PC-3 (cell line): ENCODE measurements at regions not wholly inside any gene's neighbourhood (a gene's known extent, or its start where the extent isn't known, plus 50 kb on each side); places are given as distances from the start of the nearest gene placed in this dataset.

Source experiments
- ATAC-seq: fragments of 200-7000 bp; cut with Tn5 transposase; 2 replicates; pipeline ENCODE4 v1.9.1; 2020; ENCODE audit warnings: mild to moderate bottlenecking, moderate library complexity
- BruUV-seq: library from RNA; stranded (reverse); fragments of 400-500 nt; replicated peaks from 2 replicates; lab custom pipeline; 2021; lab: Mats Ljungman, UMichigan
- CTCF ChIA-PET: fragments of 300-600 bp; sonication (Branson Sonifier 250); formaldehyde crosslinking; loops from one replicate; lab custom pipeline; 2022; ENCODE audit warnings: antibody characterized with exemption; lab: Charles Lee
- POLR2A ChIA-PET: fragments of 300-600 bp; sonication (Branson Sonifier 250); formaldehyde crosslinking; loops from one replicate; lab custom pipeline; 2022; ENCODE audit warnings: antibody characterized with exemption; ENCODE audit not compliant: unreplicated experiment; lab: Charles Lee
- DNase-seq: peaks from one replicate; pipeline ENCODE4 v3.0.0-alpha.2; 2015
- H2AFZ ChIP-seq: fragments of 300-600 bp; sonication (generic); 2 replicates; pipeline ENCODE4 v1.6.0; 2016; ENCODE audit warnings: antibody characterized with exemption, low read length
- H3F3A ChIP-seq: fragments of 300-600 bp; sonication (generic); one replicate; pipeline ENCODE4 v1.6.0; 2017; ENCODE audit warnings: antibody characterized with exemption, low read length, control low read depth, mild to moderate bottlenecking; ENCODE audit not compliant: unreplicated experiment
- H3K27ac ChIP-seq: fragments of 300-600 bp; sonication (generic); 2 replicates; pipeline ENCODE4 v1.5.1; 2016; ENCODE audit warnings: mild to moderate bottlenecking, low read length
- H3K27me3 ChIP-seq: fragments of 300-600 bp; sonication (generic); 2 replicates; pipeline ENCODE4 v1.6.1; 2016; ENCODE audit warnings: low read length, mixed read lengths
- H3K36me3 ChIP-seq: fragments of 300-600 bp; sonication (generic); 2 replicates; pipeline ENCODE4 v1.6.1; 2016; ENCODE audit warnings: low read depth, mixed run types, low read length, mixed read lengths
- H3K4me1 ChIP-seq: fragments of 300-600 bp; sonication (generic); 2 replicates; pipeline ENCODE4 v1.5.1; 2016; ENCODE audit warnings: low read length; ENCODE audit not compliant: insufficient read depth
- H3K4me2 ChIP-seq: fragments of 300-600 bp; sonication (generic); 2 replicates; pipeline ENCODE4 v1.6.0; 2016; ENCODE audit warnings: low read length
- H3K4me3 ChIP-seq: fragments of 300-600 bp; sonication (generic); 2 replicates; pipeline ENCODE4 v1.5.1; 2016; ENCODE audit warnings: mild to moderate bottlenecking, low read length, mixed read lengths
- H3K79me2 ChIP-seq: fragments of 300-600 bp; sonication (generic); 2 replicates; pipeline ENCODE4 v1.6.1; 2017; ENCODE audit warnings: low read length, mixed read lengths
- H3K9ac ChIP-seq: fragments of 300-600 bp; sonication (generic); 2 replicates; pipeline ENCODE4 v1.6.0; 2016; ENCODE audit warnings: mild to moderate bottlenecking, low read length
- H3K9me2 ChIP-seq: fragments of 300-600 bp; sonication (generic); replicated peaks from 2 replicates; pipeline ENCODE4 v1.6.1; 2016; ENCODE audit warnings: mixed run types, low read length, mixed read lengths
- H3K9me3 ChIP-seq: fragments of 300-600 bp; sonication (generic); 2 replicates; pipeline ENCODE4 v1.6.1; 2016; ENCODE audit warnings: low read length, mixed read lengths
- H4K20me1 ChIP-seq: fragments of 300-600 bp; sonication (generic); 2 replicates; pipeline ENCODE4 v1.6.1; 2016; ENCODE audit warnings: low read length, mixed read lengths
- EZH2 ChIP-seq: fragments of 300-600 bp; sonication (generic); IDR thresholded peaks from one replicate; pipeline ENCODE4 v1.6.1; 2017; ENCODE audit warnings: antibody characterized with exemption, mild to moderate bottlenecking, low read length; ENCODE audit not compliant: unreplicated experiment
- EZH2phosphoT487 ChIP-seq: fragments of 300-600 bp; sonication (generic); IDR thresholded peaks from 2 replicates; pipeline ENCODE4 v1.6.1; 2018; ENCODE audit warnings: mild to moderate bottlenecking, antibody characterized with exemption, low read length, borderline replicate concordance
- intact Hi-C: fragments of 100-400 bp; cut with micrococcal nuclease; formaldehyde crosslinking; loops from 2 replicates; pipeline ENCODE4 v1.9.0; 2023
- TF ChIP-seq, protein P1 (sequence below): fragments of 300-600 bp; sonication (generic); conservative IDR thresholded peaks from 2 replicates; pipeline ENCODE4 v1.5.1; 2017; ENCODE audit warnings: antibody characterized with exemption, low read depth, mild to moderate bottlenecking, low read length

- intact Hi-C loops: no loop called here
- ATAC-seq (no peak), DNase-seq (no peak)
- Histone ChIP-seq H3K4me2 (no peak overlapping the region), H3K27ac (no peak overlapping the region), H4K20me1 (no peaks in the 10 kb centered on the region), H3K9ac (no peak overlapping the region), H3K9me3 (no peaks in the 10 kb centered on the region), H3K27me3 (no peaks in the 10 kb centered on the region), H2AFZ (no peak overlapping the region), H3K79me2 (no peaks in the 10 kb centered on the region), H3K36me3 (no peaks in the 10 kb centered on the region), H3K4me1 (no peaks in the 10 kb centered on the region), H3K9me2 (no peaks in the 10 kb centered on the region), H3F3A (no peaks in the 10 kb centered on the region), H3K4me3 (no peak overlapping the region)
- POLR2A ChIA-PET: no interaction called here
- CTCF ChIA-PET: no interaction called here
- TF ChIP-seq, protein P1, sequence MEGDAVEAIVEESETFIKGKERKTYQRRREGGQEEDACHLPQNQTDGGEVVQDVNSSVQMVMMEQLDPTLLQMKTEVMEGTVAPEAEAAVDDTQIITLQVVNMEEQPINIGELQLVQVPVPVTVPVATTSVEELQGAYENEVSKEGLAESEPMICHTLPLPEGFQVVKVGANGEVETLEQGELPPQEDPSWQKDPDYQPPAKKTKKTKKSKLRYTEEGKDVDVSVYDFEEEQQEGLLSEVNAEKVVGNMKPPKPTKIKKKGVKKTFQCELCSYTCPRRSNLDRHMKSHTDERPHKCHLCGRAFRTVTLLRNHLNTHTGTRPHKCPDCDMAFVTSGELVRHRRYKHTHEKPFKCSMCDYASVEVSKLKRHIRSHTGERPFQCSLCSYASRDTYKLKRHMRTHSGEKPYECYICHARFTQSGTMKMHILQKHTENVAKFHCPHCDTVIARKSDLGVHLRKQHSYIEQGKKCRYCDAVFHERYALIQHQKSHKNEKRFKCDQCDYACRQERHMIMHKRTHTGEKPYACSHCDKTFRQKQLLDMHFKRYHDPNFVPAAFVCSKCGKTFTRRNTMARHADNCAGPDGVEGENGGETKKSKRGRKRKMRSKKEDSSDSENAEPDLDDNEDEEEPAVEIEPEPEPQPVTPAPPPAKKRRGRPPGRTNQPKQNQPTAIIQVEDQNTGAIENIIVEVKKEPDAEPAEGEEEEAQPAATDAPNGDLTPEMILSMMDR: no peak
- TF ChIP-seq EZH2 (no peak), EZH2phosphoT487 (no peak)
- no TSS peak for BruUV-seq
Measured at GRCh38 chr22:44429941-44430587, 68.0 kb downstream of the RTL6 start.

DNA sequence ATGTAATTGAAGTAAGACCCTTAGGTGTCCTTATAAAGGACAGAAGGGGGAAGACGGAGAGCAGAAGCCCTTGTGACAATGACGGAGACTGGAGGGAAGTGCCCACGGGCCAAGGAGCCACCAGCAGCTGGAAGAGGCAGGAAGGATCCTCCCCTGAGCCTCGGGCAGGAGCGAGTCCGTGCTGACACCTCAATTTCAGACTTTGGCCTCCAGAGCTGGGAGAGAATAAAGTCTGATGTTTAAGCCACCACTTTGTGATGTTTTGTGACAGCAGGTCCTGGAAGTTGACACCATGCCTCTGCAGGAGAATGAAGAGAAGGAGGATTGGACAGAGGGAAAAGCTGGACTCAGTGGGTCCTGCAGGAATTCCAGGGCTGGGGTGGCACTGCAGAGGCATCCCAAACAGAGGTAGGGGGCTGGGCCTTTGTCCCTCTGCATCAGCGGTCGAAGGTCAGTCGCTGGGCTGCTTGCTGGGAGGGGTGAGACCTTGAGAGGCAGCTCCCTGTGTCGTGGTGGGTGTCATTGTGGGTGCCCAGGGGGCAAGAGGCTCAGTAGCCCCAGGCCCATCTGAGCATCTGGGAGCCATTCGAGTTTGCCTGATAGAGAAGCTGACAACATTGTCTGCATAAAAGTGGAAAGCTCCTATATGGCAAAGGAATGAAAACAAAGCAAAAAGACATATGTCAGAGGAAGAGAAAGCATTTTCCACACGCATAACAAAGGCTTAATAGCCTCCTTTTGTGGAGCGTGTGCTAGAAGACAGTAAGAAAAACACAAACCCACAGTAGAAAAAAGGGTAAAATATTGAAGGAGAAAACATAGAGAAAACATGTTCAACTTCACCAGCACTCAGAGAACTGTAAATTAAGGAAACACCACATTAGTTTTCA lies 68.8 kb downstream of the RTL6 start:
- no peak overlapping the region for H3K4me2 ChIP-seq
- no peaks in the 10 kb centered on the region for H3K9me2 ChIP-seq
- ATAC-seq (no peak), DNase-seq (no peak)
- H3K9me3 ChIP-seq: no peaks in the 10 kb centered on the region
- H3F3A ChIP-seq: no peaks in the 10 kb centered on the region
- CTCF ChIA-PET: no interaction called here
- no peaks in the 10 kb centered on the region for H3K27me3 ChIP-seq
- no peak overlapping the region for H3K4me3 ChIP-seq
- TF ChIP-seq EZH2phosphoT487 (no peak), EZH2 (no peak)
- TF ChIP-seq, protein P1: no peak
- no peaks in the 10 kb centered on the region for H3K36me3 ChIP-seq
- intact Hi-C loops: no loop called here
- H2AFZ ChIP-seq: no peak overlapping the region
- no peak overlapping the region for H3K9ac ChIP-seq
- no peaks in the 10 kb centered on the region for H3K79me2 ChIP-seq
- H4K20me1 ChIP-seq: no peaks in the 10 kb centered on the region
- no peaks in the 10 kb centered on the region for H3K4me1 ChIP-seq
- POLR2A ChIA-PET: no interaction called here
- BruUV-seq: no TSS peak
- no peak overlapping the region for H3K27ac ChIP-seq
